GM18498 (cell line): ENCODE measurements at regions not wholly inside any gene's neighbourhood (a gene's known extent, or its start where the extent isn't known, plus 50 kb on each side); places are given as distances from the start of the nearest gene placed in this dataset.

ENCODE experiments used
- ATAC-seq: cut with Tn5 transposase; IDR thresholded peaks from one replicate; pipeline ENCODE4 v1.9.1; 2021; ENCODE audit warnings: mild to moderate bottlenecking, moderate library complexity; ENCODE audit not compliant: unreplicated experiment

- ATAC-seq = no peak
Measured at GRCh38 chr5:4422247-4422646, 717.9 kb upstream of the ADAMTS16 start.

- no peak for ATAC-seq
Measured at GRCh38 chr5:4424895-4425294, 715.2 kb upstream of the ADAMTS16 start.

GRCh38 chr5:4440536-4440935 is 699.6 kb upstream of the ADAMTS16 start:
- ATAC-seq = no peak

GRCh38 chr5:4442221-4442620 is 697.9 kb upstream of the ADAMTS16 start:
- ATAC-seq = no peak

GRCh38 chr5:4447657-4448056 is 692.5 kb upstream of the ADAMTS16 start:
- ATAC-seq = no peak

DNA sequence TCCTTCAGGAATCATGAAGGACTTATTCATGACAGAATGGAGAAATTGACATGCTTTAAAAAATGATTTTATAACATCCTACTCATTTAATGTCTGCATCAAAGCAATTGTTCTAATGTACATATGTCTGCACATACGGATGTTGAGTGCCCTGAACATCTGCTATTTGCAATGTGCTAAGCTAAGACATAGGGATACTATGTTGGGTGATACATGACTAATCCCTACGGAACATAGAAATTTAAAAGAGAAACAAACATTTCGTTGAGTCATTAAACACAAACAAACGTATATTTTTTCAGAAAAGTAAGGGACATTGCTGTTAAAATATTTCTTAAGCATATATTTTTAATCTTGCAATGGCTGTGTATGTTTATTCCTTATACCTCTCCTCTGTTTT is 686.5 kb upstream of the ADAMTS16 start:
- no peak for ATAC-seq

GRCh38 chr5:4479426-4479825 is 660.7 kb upstream of the ADAMTS16 start:
- no peak for ATAC-seq

DNA sequence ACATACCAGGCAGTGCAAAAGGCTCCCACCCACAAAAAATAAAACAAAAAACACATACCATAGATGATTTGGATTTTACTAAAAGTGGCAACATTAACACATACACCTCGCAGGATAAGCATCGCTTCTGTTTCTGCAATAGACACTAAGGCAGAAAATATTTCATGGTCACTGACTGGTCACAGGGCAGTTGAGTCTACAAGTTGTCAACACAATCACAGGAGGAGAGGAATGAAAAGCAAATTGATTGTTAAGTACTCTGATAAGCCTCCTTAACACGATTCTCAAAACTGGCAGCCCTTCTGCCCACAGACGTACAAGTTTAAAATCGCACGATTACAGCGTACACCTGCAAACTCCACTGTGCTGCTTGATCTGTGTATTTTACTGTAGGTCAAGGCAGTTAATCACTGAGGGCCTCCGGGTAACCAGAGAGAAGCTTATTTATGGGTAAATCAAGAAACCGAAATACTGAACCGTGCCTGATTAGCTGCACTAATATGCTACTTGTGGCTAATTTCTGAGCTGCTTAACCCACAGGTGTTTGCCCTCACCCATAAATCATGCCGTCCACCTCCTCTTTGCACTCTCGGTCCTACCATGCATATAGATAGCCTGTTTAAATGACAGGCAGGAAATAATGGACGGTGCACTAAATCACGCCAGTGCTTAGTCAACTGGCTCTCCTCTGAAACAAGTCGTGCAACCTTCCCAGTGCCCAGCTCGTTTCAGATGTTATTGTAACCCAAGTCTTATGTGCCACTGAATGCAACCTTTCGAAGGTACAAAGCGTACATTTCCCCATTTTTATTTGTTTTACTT is 659.4 kb upstream of the ADAMTS16 start:
- ATAC-seq = no peak

GRCh38 chr5:4487581-4487980 is 652.5 kb upstream of the ADAMTS16 start:
- no peak for ATAC-seq

- ATAC-seq = no peak
Measured at GRCh38 chr5:4511996-4512656, 628.0 kb upstream of the ADAMTS16 start.

DNA sequence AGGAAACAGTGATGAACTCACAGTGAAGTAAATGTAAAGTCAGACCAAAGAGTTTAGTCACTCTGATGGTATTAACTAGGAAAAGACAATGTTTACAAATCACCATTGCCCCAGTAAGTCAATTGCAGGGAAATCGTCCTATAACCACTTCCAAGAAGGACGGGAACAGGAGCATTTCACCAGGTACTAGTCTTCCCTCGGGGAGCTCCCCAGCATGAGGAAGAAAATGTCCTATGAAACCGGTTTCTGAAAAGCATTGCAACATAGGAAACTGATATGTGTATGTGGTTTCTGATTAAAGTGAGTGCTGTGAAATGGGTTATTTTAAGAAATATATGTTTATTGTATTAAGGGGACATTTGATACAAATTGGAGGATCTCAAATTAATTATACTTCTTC is 626.7 kb upstream of the ADAMTS16 start:
- no peak for ATAC-seq

DNA sequence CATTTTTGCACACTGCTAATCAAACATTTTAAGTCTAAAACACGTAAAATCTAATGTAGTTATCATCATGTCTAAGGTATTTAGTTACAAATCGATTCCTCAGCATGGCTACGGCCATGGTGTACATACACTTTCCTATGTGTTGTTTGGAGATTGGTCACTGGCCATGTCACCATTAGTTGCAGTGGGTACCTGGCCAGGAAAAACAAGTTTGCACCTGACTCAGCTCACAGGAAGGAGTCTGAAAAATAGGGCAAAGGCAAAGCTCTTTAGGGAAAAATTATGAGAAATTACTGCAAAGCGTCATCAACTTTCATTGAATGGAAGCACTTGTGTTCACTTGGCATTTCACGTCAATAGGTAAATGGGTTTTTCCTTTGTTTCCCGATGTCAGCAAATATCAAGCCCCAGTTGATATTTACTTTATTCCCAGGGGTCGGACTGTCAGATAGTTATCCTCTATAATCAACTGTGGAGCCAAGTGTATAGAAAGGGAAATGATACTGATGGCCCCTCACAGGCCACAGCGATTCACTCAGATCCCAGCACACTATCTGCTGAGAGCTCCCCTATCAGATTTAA is 626.0 kb upstream of the ADAMTS16 start:
- ATAC-seq = no peak

GRCh38 chr5:4518903-4519672 is 621.0 kb upstream of the ADAMTS16 start:
- no peak for ATAC-seq

GRCh38 chr5:4520559-4520958 is 619.6 kb upstream of the ADAMTS16 start:
- no peak for ATAC-seq

DNA sequence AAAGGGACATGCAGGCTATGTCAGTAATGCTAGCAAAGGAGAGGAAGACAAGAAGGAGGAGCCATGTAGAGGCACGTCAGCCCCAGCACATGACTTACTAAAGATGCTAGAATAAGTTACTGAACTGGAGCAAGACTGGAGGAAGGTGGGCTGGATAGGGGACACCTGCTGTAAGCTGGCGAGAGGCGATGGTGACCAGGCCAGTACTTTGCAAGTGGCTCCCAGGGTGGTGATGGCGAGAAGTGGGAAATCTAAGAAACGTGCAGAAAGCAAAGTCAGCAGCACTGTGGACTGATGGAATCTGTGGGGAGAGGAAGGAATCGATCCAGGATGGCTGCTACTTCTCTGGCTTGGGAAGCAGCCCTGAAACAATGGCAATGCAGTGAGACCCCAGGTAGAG is 617.1 kb upstream of the ADAMTS16 start:
- ATAC-seq = no peak

DNA sequence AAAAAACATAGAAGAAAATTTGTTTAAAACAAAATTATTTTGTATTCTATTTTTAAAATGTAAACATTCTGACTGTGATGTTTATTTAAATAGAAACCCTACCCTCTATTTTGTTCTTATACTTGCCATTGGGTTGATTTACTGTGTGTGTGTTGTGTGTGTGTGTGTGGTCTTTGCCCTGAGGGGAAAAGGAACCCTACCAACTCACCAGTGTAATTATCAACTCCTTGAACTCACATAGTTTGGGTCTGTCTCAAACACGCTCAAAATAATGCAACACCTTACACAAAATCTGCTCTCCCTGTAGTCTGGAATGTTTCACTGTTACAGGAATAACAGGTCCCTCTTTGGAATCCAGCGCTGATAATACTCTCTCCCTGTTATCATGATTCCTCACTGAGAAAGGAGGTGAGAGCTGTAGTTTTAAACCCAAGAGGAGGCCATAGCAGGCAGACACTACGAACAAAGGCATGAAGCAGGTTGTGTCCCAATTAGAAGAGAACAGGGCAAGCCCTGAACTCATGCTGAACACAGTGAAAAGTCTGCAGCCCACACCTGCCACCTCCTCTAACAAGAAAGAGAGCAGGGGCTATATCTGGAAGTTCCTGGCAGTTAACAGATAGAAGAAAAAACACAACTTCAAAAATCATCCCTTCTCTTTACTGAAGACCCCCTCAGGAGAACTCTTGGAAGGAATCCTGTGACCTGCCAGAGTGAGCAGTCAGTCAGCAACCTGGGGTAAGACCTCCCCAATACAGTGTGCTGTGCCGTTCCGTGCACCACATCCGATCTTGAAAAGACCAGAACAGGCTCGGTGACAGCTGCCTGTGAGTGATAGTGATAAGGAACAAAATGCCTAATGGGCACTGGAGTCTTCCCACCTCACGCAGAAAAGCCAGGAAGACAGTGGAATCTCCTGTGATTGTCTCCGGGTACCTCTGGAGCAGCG is 608.1 kb upstream of the ADAMTS16 start:
- no peak for ATAC-seq

DNA sequence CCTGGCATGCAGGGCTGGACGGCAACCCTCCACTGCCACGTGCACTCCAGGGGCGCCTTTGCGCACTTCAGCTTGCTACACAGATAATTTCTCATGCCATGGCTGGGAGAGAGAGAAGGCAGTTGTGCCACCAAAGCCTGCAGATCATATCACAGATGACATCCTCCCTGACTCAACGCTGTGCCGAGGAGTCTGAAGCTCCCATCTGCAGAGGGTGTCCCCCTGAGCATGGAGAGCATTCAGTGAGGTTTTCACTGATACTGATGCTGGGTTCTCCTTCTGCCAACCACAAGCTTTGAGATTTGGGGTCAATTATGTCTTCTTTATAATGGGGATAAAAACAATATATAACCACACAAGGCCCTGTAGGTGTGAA is 607.4 kb upstream of the ADAMTS16 start:
- no peak for ATAC-seq

- ATAC-seq = no peak
Measured at GRCh38 chr5:4533457-4534105, 606.5 kb upstream of the ADAMTS16 start.

GRCh38 chr5:4537489-4537888 is 602.6 kb upstream of the ADAMTS16 start:
- no peak for ATAC-seq
